ENCODE measurements at regions not wholly inside any gene's neighbourhood (a gene's known extent, or its start where the extent isn't known, plus 50 kb on each side); places are given as distances from the start of the nearest gene placed in this dataset.

- no peak for TF ChIP-seq SIN3A (IDR thresholded peaks at IDR 0.05; ENCODE audit: borderline replicate concordance, insufficient read depth, low read length)
- no peak for TF ChIP-seq POLR2AphosphoS5 (IDR thresholded peaks at IDR 0.05; ENCODE audit: low read depth, low read length)
- no peak for TF ChIP-seq REST (IDR thresholded peaks at IDR 0.05; ENCODE audit: insufficient read depth in 1 of 2, low read depth in 2 of 2, low read length in 2 of 2)
- TF ChIP-seq TAF1 (IDR thresholded peaks at IDR 0.05; ENCODE audit: borderline replicate concordance, insufficient read depth, low read length) = no peak
These were observed 123.5 kb downstream of the INHBB start for GRCh38 chr2:120469426-120469825.

Data from PFSK-1 (cell line).